SK-N-SH (cell line): ENCODE measurements at regions not wholly inside any gene's neighbourhood (a gene's known extent, or its start where the extent isn't known, plus 50 kb on each side); places are given as distances from the start of the nearest gene placed in this dataset.
"Not testable (repeated sequence)": the region's sequence is repeated elsewhere in the genome, so short reads cannot be mapped to it uniquely, and the experiment has no call there.

ENCODE experiments used
- CHD2 ChIP-seq: fragments of 150-350 bp; IDR thresholded peaks from 2 replicates; pipeline ENCODE4 v1.6.1; 2018; ENCODE audit warnings: low read length; ENCODE audit not compliant: partially characterized antibody
- EP300 ChIP-seq, 2 experiments: IDR thresholded peaks; 2 replicates each; pipeline versions ENCODE4 v1.4.0 to v1.6.1; 2012; ENCODE audit warnings: borderline replicate concordance in 1 of 2, low read depth in 1 of 2, low read length in 1 of 2
- GATA2 ChIP-seq: sonication (generic); formaldehyde crosslinking; IDR thresholded peaks from 2 replicates; pipeline ENCODE4 v1.5.0; 2020; ENCODE audit warnings: mild to moderate bottlenecking, missing genetic modification reagents
- RAD21 ChIP-seq: IDR thresholded peaks from 2 replicates; pipeline ENCODE4 v1.6.1; 2012; ENCODE audit warnings: mild to moderate bottlenecking, low read length
- RXRA ChIP-seq: IDR thresholded peaks from 2 replicates; pipeline ENCODE4 v1.4.0; 2012; ENCODE audit warnings: low read depth, mild to moderate bottlenecking, borderline replicate concordance
- TAF1 ChIP-seq: IDR thresholded peaks from 2 replicates; pipeline ENCODE4 v1.6.1; 2012; ENCODE audit warnings: low read depth, mild to moderate bottlenecking, low read length, moderate library complexity, borderline replicate concordance

DNA sequence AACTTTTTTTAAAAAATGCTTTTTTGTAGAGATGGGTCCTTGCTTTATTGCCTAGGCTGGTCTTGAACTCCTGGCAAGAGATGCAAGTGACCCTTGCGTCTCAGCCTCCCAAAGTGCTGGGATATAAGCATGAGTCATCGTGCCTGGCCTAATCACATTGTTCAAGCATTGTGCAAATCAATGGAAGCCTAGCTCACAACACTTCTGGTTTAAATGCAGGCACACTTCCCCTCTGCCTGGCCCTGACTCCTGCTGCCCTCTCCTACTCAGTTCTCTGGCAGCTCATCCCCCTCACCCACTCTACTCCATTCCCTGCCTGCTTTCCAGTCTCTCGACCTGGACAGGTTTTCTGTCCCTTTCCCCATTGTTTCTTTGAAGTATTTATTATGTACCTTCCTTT lies 288.1 kb upstream of the PLGLB1 start:
- TF ChIP-seq TAF1; RXRA; GATA2 (CRISPR knock-in tag); RAD21; CHD2; EP300 (IDR thresholded peaks at IDR 0.05; ENCODE audit: borderline replicate concordance in 1 of 2, low read depth in 1 of 2, low read length in 1 of 2): not testable (repeated sequence)
